Endometrial microvascular endothelial cells (primary cell): ENCODE measurements at regions not wholly inside any gene's neighbourhood (a gene's known extent, or its start where the extent isn't known, plus 50 kb on each side); places are given as distances from the start of the nearest gene placed in this dataset.
"Not testable (repeated sequence)": the region's sequence is repeated elsewhere in the genome, so short reads cannot be mapped to it uniquely, and the experiment has no call there.

Source experiments
- in situ Hi-C: cut with HindIII; loops from 2 replicates; pipeline ENCODE4 v1.10.0; 2017; ENCODE audit warnings: low sequenced_read_pairs, low pct_unique_long_range_greater_than_20kb; ENCODE audit errors: inconsistent ontology term

DNA sequence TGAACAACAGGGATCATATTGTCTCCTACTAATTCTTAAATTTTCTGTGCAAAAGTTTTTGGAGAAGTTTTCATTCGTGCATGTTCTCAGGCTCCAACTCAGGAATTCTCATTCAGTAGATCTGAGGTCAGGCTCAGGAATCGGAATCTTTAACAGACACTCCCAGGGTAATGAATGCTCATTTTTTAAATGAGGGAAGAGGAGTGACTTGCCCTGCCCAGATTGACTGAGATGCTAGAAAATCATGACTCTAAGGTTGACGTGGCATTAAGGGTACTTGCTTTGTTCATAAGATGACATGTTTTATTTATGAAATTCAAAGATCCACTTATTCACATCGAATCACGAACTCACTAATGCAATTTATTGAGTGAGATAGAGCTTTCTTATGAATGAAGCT, 196.6 kb upstream of the NPVF start:
- in situ Hi-C loops: no loop called here

- in situ Hi-C loops: no loop called here
These were observed 199.4 kb upstream of the NPVF start for GRCh38 chr7:25427721-25428120.

DNA sequence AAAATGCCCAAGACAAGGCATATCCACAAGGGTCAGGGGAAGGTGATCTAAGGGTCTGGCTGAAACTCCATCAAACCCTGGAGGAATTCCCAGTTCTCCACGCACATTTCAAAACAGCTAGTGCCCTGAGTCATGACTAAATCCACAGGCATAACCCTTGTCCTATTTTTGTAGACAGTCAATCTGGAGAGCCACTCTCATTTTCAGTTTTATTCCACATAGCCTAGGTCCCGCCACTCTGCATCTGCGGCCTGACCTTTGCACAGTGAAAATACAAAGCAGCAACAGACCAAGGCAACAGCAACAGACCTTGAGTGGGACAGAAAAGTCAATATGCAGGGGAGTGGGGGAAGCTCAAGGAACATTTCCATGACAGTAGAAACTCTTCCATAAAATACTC, 201.4 kb upstream of the NPVF start:
- in situ Hi-C loops: no loop called here

- in situ Hi-C loops: no loop called here
These were observed 202.1 kb upstream of the NPVF start for GRCh38 chr7:25430200-25430931.

DNA sequence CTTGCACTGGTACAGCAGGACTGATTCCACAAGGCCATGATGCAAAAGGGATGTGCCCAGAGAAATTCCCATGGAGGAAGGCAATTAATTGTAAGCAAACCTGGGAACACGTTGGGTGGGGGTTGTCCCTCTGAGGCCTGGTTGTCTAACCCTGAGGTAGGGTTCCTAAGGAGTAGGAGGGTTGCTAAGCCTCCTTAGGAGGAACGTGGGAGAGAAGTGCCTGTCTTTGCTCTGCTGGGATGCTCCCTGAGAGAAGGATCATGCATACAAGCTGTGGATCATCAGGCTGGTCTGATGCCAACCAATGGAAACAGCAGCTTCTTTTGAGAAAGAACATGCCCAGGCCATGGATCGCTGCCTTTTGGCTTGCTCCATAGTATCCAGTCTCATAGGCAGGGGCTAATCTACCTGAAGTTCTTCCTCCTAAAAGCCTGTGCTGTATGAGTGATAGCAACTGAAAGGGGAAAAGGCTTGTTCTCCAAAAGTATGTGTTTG, 203.7 kb upstream of the NPVF start:
- in situ Hi-C loops: no loop called here

- in situ Hi-C loops: no loop called here
These were observed 204.5 kb upstream of the NPVF start for GRCh38 chr7:25432807-25433206.

GRCh38 chr7:25436413-25436812, 208.1 kb upstream of the NPVF start:
- in situ Hi-C loops: no loop called here

- in situ Hi-C loops: no loop called here
These were observed 209.0 kb upstream of the NPVF start for GRCh38 chr7:25437308-25437707.

GRCh38 chr7:25444991-25445390, 216.7 kb upstream of the NPVF start:
- in situ Hi-C loops: no loop called here

GRCh38 chr7:25448301-25448700, 220.0 kb upstream of the NPVF start:
- in situ Hi-C loops: no loop called here

- in situ Hi-C loops: no loop called here
These were observed 225.7 kb upstream of the NPVF start for GRCh38 chr7:25454020-25454419.

DNA sequence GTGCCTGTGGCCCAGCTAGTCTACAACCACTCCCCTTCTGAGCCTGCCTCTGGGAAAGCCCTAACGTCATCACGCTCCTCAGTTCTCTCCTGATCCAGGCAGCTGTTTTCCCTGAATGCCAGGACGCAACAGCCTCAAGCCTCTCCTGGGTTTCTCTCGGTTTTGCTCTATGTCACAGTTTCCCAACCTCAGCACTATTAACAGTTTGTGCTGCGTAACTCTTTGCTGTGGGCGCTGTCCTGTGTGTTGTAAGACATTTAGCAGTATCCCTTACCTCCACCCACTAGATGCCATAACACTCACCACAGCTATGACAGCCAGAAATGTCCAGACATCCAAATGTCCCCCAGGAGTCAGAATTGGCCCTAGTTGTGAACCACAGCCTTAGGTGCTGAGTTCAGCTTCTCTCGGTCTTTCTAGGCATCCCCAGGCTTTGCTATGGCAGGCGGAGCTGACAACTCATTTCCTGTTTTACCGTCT, 226.3 kb upstream of the NPVF start:
- in situ Hi-C loops: no loop called here

GRCh38 chr7:25455683-25456251, 227.5 kb upstream of the NPVF start:
- in situ Hi-C loops: no loop called here

GRCh38 chr7:25456467-25457171, 228.3 kb upstream of the NPVF start:
- in situ Hi-C loops: no loop called here

DNA sequence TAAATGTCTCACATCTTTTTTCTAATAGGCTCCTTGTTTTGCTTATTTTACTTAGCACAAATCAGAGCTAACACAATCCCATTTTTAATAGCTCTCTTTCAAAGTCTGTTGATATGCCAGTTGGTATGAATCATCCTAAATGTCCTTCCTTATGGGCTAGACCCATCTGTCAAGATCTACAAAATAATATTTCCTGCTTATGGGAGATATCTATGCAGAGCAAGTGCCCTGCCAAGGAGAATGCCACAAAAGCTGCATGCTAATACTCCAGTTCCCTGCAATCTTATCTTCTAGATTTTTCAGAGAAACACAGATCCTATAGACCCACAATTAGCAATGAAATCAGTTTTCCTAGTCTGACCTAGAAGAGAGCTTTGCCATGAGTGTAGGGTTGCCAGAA, 230.8 kb upstream of the NPVF start:
- in situ Hi-C loops: no loop called here

GRCh38 chr7:25460433-25460832, 232.1 kb upstream of the NPVF start:
- in situ Hi-C loops: no loop called here

DNA sequence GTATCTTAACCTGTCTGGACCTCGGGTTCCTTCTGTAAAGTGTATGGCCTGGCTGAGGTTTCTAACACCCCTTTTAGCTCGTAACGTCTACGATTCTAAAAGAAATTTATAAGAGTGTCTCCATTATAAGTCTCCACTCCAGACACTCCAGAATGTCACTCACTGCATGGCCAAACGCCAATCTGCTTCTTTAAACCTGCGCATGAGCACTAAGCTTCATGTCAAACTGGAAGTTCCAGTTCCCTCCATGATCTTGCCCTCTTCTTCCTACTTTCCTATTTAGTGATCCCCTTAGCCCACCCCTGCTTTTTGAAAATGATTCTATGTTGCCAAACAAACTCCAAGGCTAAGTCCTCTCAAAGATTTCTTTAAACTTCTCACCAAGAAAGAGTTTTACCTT, 241.4 kb upstream of the NPVF start:
- in situ Hi-C loops: no loop called here

- in situ Hi-C loops: no loop called here
These were observed 248.7 kb upstream of the NPVF start for GRCh38 chr7:25476863-25477499.

- in situ Hi-C loops: not testable (repeated sequence)
These were observed 249.9 kb upstream of the NPVF start for GRCh38 chr7:25478221-25478620.

DNA sequence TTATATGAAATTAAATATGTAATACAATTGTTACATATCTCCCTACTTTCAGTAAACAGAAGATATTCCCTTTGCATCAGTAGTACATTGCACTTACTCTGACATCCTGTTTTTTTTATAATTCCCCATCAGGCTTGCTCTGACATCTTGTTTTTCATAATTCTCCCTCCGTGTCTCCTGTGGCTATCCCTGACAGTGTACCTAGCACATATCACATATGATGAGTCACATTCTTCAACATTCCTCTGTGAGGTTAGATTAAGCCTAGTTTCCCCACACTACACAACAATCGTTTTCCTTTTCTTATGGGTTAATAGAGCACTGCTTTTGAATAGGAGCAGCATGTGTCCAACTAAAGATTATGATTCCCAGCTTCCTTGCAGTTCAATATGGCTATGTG, 250.6 kb upstream of the NPVF start:
- in situ Hi-C loops: no loop called here
